GM12878 (cell line): ENCODE measurements at regions not wholly inside any gene's neighbourhood (a gene's known extent, or its start where the extent isn't known, plus 50 kb on each side); places are given as distances from the start of the nearest gene placed in this dataset.

Experiments used
- ATAC-seq: fragments of 200-7000 bp; cut with Tn5 transposase; 3 replicates; pipeline ENCODE4 v1.9.1; 2020; ENCODE audit warnings: mild to moderate bottlenecking, moderate library complexity
- BruUV-seq: library from RNA; stranded (reverse); fragments of 400-500 nt; replicated peaks from 2 replicates; lab custom pipeline; 2021; lab: Mats Ljungman, UMichigan
- CTCF ChIA-PET: fragments of 300-600 bp; sonication (Branson Sonifier 250); formaldehyde crosslinking; extraction: SDS; loops from one replicate; lab custom pipeline; 2021; ENCODE audit warnings: inconsistent platforms; lab: Yijun Ruan, JAX
- POLR2A ChIA-PET: fragments of 350-600 bp; formaldehyde crosslinking; extraction: SDS; loops from one replicate; lab custom pipeline; 2021; ENCODE audit warnings: inconsistent platforms; lab: Charles Lee
- RAD21 ChIA-PET: fragments of 300-600 bp; sonication (Branson Sonifier 250); formaldehyde crosslinking; loops from one replicate; lab custom pipeline; 2023; ENCODE audit warnings: antibody characterized with exemption; ENCODE audit not compliant: unreplicated experiment; lab: Charles Lee
- SMC1A ChIA-PET: fragments of 300-600 bp; sonication (Branson Sonifier 250); formaldehyde crosslinking; loops from one replicate; lab custom pipeline; 2023; ENCODE audit not compliant: unreplicated experiment, uncharacterized antibody; lab: Charles Lee
- DNase-seq: peaks from one replicate; pipeline ENCODE4 v3.0.0-alpha.2; 2011; ENCODE audit warnings: low read depth, low spot score
- FAIRE-seq: peaks from 3 replicates; lab custom pipeline; 2011; peaks lifted over from hg19 to GRCh38; lab: Jason Lieb, UNC
- H2AFZ ChIP-seq: 2 replicates; pipeline ENCODE4 v1.6.0; 2011; ENCODE audit warnings: low read depth, low read length, control low read depth; ENCODE audit not compliant: control insufficient read depth
- H3K27ac ChIP-seq: 2 replicates; pipeline ENCODE4 v1.5.1; 2011; ENCODE audit warnings: control low read depth; ENCODE audit not compliant: control insufficient read depth, insufficient read depth
- H3K27me3 ChIP-seq, 2 experiments: replicated peaks in 1 of 2; 2 replicates each; pipeline versions ENCODE4 v1.6.0 to v1.6.1; 2011; ENCODE audit warnings: low read length in 1 of 2; ENCODE audit not compliant: control insufficient read depth in 2 of 2, insufficient read depth in 2 of 2
- H3K36me3 ChIP-seq, 2 experiments: 2 replicates each; pipeline ENCODE4 v1.5.1; 2011; ENCODE audit warnings: low read length in 1 of 2; ENCODE audit not compliant: control insufficient read depth in 2 of 2, insufficient read depth in 2 of 2
- H3K4me1 ChIP-seq: 2 replicates; pipeline ENCODE4 v1.6.1; 2011; ENCODE audit warnings: mild to moderate bottlenecking, low read length, moderate library complexity, mixed read lengths; ENCODE audit not compliant: control insufficient read depth, insufficient read depth
- H3K4me2 ChIP-seq: 2 replicates; pipeline ENCODE4 v1.6.0; 2011; ENCODE audit warnings: control low read depth; ENCODE audit not compliant: control insufficient read depth, insufficient read depth
- H3K4me3 ChIP-seq: fragments of 200-600 bp; sonication (generic); 2 replicates; pipeline ENCODE4 v1.5.1; 2016
- H3K79me2 ChIP-seq: 2 replicates; pipeline ENCODE4 v1.6.0; 2011; ENCODE audit warnings: low read length; ENCODE audit not compliant: control insufficient read depth, insufficient read depth
- H3K9ac ChIP-seq: 2 replicates; pipeline ENCODE4 v1.8.0; 2011; ENCODE audit warnings: low read length, control low read depth, mixed read lengths; ENCODE audit not compliant: control insufficient read depth, insufficient read depth
- H3K9me3 ChIP-seq: replicated peaks from 3 replicates; pipeline ENCODE4 v1.5.1; 2011; ENCODE audit warnings: mild to moderate bottlenecking, low read length; ENCODE audit not compliant: control insufficient read depth, insufficient read depth
- H4K20me1 ChIP-seq: 2 replicates; pipeline ENCODE4 v1.6.0; 2011; ENCODE audit not compliant: control insufficient read depth, insufficient read depth
- ASH2L ChIP-seq: fragments of 300-600, 200-600 bp; sonication (generic); IDR thresholded peaks from 2 replicates; pipeline ENCODE4 v1.6.1; 2017; ENCODE audit warnings: low read depth, mild to moderate bottlenecking, borderline replicate concordance
- ATF7 ChIP-seq: fragments of 450-650 bp; IDR thresholded peaks from 2 replicates; pipeline ENCODE4 v1.6.1; 2016; ENCODE audit warnings: low read depth, mild to moderate bottlenecking
- CHD1 ChIP-seq: IDR thresholded peaks from 2 replicates; pipeline ENCODE4 v1.6.1; 2012; ENCODE audit warnings: low read depth, low read length, improper control_type of control experiment
- EED ChIP-seq: sonication (generic); IDR thresholded peaks from 2 replicates; pipeline ENCODE4 v1.6.1; 2016; ENCODE audit warnings: antibody characterized with exemption, low read depth
- EGR1 ChIP-seq, 2 experiments: IDR thresholded peaks; 1 replicate in 1 of 2; 2 replicates in 1 of 2; pipeline ENCODE4 v1.6.1; 2011 to 2012; ENCODE audit warnings: low read depth in 2 of 2, low read length in 2 of 2, borderline replicate concordance in 1 of 2, mild to moderate bottlenecking in 1 of 2, moderate library complexity in 1 of 2
- ESRRA ChIP-seq: IDR thresholded peaks from 2 replicates; pipeline ENCODE4 v1.6.1; 2012; ENCODE audit warnings: mild to moderate bottlenecking, low read length, improper control_type of control experiment
- KLF5 ChIP-seq: fragments of 450-650 bp; IDR thresholded peaks from 2 replicates; pipeline ENCODE4 v1.6.1; 2014; ENCODE audit warnings: mild to moderate bottlenecking; ENCODE audit not compliant: partially characterized antibody
- NR2C1 ChIP-seq: fragments of 450-650 bp; IDR thresholded peaks from 2 replicates; pipeline ENCODE4 v1.6.1; 2017; ENCODE audit warnings: antibody characterized with exemption, mild to moderate bottlenecking, moderate library complexity
- PAX5 ChIP-seq: IDR thresholded peaks from 2 replicates; pipeline ENCODE4 v1.6.1; 2011; ENCODE audit warnings: low read depth, low read length, borderline replicate concordance
- RB1 ChIP-seq: fragments of 450-650 bp; formaldehyde crosslinking; IDR thresholded peaks from 2 replicates; pipeline ENCODE4 v1.6.1; 2017; ENCODE audit warnings: mild to moderate bottlenecking, borderline replicate concordance
- TAF1 ChIP-seq: IDR thresholded peaks from 2 replicates; pipeline ENCODE4 v1.6.1; 2011; ENCODE audit warnings: mild to moderate bottlenecking, low read depth, low read length, borderline replicate concordance
- TBL1XR1 ChIP-seq: IDR thresholded peaks from 2 replicates; pipeline ENCODE4 v1.6.1; 2012; ENCODE audit warnings: low read depth, low read length, improper control_type of control experiment
- YY1 ChIP-seq: IDR thresholded peaks from 2 replicates; pipeline ENCODE4 v1.6.1; 2011; ENCODE audit warnings: low read depth, mild to moderate bottlenecking, low read length
- ZZZ3 ChIP-seq: IDR thresholded peaks from 2 replicates; pipeline ENCODE4 v1.6.1; 2011; ENCODE audit warnings: low read depth; ENCODE audit not compliant: control insufficient read depth, insufficient read length
- WGBS: methylation state at CpG from one replicate; pipeline ENCODE4 v1.1.6; 2016; ENCODE audit warnings: low lambda C conversion rate; ENCODE audit not compliant: insufficient replicate concordance, insufficient coverage; ENCODE audit errors: missing lambda C conversion rate; 5-methylcytosine and 5-hydroxymethylcytosine counted together
- in situ Hi-C: fragments of 300-500 bp; cut with MboI; formaldehyde crosslinking; loops from 9 replicates; pipeline ENCODE4 v1.14.3; 2018; ENCODE audit warnings: mixed read lengths
- intact Hi-C: fragments of 100-400 bp; cut with micrococcal nuclease; formaldehyde crosslinking; loops from one replicate; pipeline ENCODE4 v1.14.2; 2022; ENCODE audit not compliant: unreplicated experiment
- TF ChIP-seq, protein P1 (sequence below): fragments of 450-650 bp; IDR thresholded peaks from 2 replicates; pipeline ENCODE4 v1.6.1; 2016; ENCODE audit warnings: mild to moderate bottlenecking
- TF ChIP-seq, protein P2 (sequence below): fragments of 450-650 bp; IDR thresholded peaks from 2 replicates; pipeline ENCODE4 v1.6.1; 2018; ENCODE audit warnings: borderline replicate concordance, mild to moderate bottlenecking; ENCODE audit not compliant: partially characterized antibody
- TF ChIP-seq, protein P3 (sequence below): IDR thresholded peaks from 2 replicates; pipeline ENCODE4 v1.6.1; 2012; ENCODE audit warnings: low read length, inconsistent platforms
- TF ChIP-seq, protein P4 (sequence below): fragments of 450-650 bp; formaldehyde crosslinking; IDR thresholded peaks from 2 replicates; pipeline ENCODE4 v1.4.0; 2020; ENCODE audit warnings: mild to moderate bottlenecking, moderate library complexity

DNA sequence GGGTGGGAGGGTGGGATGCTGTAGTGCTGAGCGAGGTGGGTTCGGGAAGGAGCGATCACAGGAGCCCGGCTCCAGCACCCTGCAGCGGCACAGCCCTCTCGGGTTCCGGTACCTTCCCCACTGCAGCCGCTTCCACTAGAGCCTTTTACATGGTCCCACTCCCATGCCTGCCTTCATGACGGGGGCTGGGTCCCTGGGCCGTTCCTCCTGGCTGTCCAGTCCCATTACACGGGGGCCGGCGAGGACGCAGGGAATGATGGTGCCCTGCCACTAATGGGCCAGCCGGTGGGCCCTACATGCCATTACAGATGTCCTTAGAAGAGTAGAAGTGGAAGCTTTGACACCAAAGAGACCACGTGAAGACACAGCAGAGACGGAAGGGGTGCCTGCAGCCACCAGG lies 104.6 kb upstream of the PPP1R26 start:
- TF ChIP-seq EED (no peak), NR2C1 (no peak), KLF5 (no peak), CHD1 (no peak), TBL1XR1 (no peak), EGR1 (IDR thresholded peaks at IDR 0.05; ENCODE audit: borderline replicate concordance in 1 of 2, low read depth in 2 of 2, low read length in 2 of 2) (no peak), YY1 (no peak), ASH2L (no peak), ATF7 (no peak), PAX5 (no peak), RB1 (no peak), ZZZ3 (no peak), TAF1 (no peak), ESRRA (no peak)
- TF ChIP-seq, protein P1, sequence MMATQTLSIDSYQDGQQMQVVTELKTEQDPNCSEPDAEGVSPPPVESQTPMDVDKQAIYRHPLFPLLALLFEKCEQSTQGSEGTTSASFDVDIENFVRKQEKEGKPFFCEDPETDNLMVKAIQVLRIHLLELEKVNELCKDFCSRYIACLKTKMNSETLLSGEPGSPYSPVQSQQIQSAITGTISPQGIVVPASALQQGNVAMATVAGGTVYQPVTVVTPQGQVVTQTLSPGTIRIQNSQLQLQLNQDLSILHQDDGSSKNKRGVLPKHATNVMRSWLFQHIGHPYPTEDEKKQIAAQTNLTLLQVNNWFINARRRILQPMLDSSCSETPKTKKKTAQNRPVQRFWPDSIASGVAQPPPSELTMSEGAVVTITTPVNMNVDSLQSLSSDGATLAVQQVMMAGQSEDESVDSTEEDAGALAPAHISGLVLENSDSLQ, result no peak
- TF ChIP-seq, protein P2, sequence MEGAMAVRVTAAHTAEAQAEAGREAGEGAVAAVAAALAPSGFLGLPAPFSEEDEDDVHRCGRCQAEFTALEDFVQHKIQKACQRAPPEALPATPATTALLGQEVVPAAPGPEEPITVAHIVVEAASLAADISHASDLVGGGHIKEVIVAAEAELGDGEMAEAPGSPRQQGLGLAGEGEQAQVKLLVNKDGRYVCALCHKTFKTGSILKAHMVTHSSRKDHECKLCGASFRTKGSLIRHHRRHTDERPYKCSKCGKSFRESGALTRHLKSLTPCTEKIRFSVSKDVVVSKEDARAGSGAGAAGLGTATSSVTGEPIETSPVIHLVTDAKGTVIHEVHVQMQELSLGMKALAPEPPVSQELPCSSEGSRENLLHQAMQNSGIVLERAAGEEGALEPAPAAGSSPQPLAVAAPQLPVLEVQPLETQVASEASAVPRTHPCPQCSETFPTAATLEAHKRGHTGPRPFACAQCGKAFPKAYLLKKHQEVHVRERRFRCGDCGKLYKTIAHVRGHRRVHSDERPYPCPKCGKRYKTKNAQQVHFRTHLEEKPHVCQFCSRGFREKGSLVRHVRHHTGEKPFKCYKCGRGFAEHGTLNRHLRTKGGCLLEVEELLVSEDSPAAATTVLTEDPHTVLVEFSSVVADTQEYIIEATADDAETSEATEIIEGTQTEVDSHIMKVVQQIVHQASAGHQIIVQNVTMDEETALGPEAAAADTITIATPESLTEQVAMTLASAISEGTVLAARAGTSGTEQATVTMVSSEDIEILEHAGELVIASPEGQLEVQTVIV, result no peak
- TF ChIP-seq, protein P3, sequence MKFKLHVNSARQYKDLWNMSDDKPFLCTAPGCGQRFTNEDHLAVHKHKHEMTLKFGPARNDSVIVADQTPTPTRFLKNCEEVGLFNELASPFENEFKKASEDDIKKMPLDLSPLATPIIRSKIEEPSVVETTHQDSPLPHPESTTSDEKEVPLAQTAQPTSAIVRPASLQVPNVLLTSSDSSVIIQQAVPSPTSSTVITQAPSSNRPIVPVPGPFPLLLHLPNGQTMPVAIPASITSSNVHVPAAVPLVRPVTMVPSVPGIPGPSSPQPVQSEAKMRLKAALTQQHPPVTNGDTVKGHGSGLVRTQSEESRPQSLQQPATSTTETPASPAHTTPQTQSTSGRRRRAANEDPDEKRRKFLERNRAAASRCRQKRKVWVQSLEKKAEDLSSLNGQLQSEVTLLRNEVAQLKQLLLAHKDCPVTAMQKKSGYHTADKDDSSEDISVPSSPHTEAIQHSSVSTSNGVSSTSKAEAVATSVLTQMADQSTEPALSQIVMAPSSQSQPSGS, result no peak
- TF ChIP-seq, protein P4, sequence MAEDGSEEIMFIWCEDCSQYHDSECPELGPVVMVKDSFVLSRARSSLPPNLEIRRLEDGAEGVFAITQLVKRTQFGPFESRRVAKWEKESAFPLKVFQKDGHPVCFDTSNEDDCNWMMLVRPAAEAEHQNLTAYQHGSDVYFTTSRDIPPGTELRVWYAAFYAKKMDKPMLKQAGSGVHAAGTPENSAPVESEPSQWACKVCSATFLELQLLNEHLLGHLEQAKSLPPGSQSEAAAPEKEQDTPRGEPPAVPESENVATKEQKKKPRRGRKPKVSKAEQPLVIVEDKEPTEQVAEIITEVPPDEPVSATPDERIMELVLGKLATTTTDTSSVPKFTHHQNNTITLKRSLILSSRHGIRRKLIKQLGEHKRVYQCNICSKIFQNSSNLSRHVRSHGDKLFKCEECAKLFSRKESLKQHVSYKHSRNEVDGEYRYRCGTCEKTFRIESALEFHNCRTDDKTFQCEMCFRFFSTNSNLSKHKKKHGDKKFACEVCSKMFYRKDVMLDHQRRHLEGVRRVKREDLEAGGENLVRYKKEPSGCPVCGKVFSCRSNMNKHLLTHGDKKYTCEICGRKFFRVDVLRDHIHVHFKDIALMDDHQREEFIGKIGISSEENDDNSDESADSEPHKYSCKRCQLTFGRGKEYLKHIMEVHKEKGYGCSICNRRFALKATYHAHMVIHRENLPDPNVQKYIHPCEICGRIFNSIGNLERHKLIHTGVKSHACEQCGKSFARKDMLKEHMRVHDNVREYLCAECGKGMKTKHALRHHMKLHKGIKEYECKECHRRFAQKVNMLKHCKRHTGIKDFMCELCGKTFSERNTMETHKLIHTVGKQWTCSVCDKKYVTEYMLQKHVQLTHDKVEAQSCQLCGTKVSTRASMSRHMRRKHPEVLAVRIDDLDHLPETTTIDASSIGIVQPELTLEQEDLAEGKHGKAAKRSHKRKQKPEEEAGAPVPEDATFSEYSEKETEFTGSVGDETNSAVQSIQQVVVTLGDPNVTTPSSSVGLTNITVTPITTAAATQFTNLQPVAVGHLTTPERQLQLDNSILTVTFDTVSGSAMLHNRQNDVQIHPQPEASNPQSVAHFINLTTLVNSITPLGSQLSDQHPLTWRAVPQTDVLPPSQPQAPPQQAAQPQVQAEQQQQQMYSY (CRISPR knock-in tag), result no peak
- no peak for FAIRE-seq
- CTCF ChIA-PET, result no interaction called here
- Histone ChIP-seq H3K4me2 (no peak overlapping the region), H3K9ac (no peak overlapping the region), H3K4me1 (no peaks in the 10 kb centered on the region), H4K20me1 (no peaks in the 10 kb centered on the region), H3K79me2 (no peaks in the 10 kb centered on the region), H3K36me3 (no peaks in the 10 kb centered on the region), H3K27ac (no peak overlapping the region), H2AFZ (no peak overlapping the region), H3K4me3 (no peak overlapping the region), H3K27me3 (no peaks in the 10 kb centered on the region), H3K9me3 (no peaks in the 10 kb centered on the region)
- RAD21 ChIA-PET, result no interaction called here
- no TSS peak for BruUV-seq
- intact Hi-C loops (no loop called here), in situ Hi-C loops (no loop called here)
- no peak for DNase-seq
- 41% methylated on average over 13 of the region's 17 CpGs for WGBS
- ATAC-seq, result no peak
- SMC1A ChIA-PET, result no interaction called here
- POLR2A ChIA-PET, result no interaction called here
